NCI-H2227 (cell line): ENCODE measurements at regions not wholly inside any gene's neighbourhood (a gene's known extent, or its start where the extent isn't known, plus 50 kb on each side); places are given as distances from the start of the nearest gene placed in this dataset.
A peak's percentile ranks its signal among the peaks of the same experiment; 100 is the strongest.

Experiments
- DNase-seq: peaks from one replicate; lab custom pipeline; 2025; ENCODE audit not compliant: unreplicated experiment; lab: John Stamatoyannopoulos, UW

GRCh38 chr1:68551459-68551858 is 54.6 kb upstream of the DEPDC1 start:
- DNase-seq = no peak

GRCh38 chr1:68558321-68559026 is 61.6 kb upstream of the DEPDC1 start:
- no peak for DNase-seq

- no peak for DNase-seq
Measured at GRCh38 chr1:68565923-68566322, 69.0 kb upstream of the DEPDC1 start.

GRCh38 chr1:68570871-68571270 is 74.0 kb upstream of the DEPDC1 start:
- DNase-seq = no peak

GRCh38 chr1:68571454-68572235 is 74.8 kb upstream of the DEPDC1 start:
- DNase-seq = no peak

- DNase-seq = no peak
Measured at GRCh38 chr1:68585351-68585750, 88.5 kb upstream of the DEPDC1 start.

- no peak for DNase-seq
Measured at GRCh38 chr1:68586766-68587165, 89.9 kb upstream of the DEPDC1 start.

GRCh38 chr1:68588304-68588703 is 91.4 kb upstream of the DEPDC1 start:
- DNase-seq = no peak

- DNase-seq = no peak
Measured at GRCh38 chr1:68590473-68590872, 93.6 kb upstream of the DEPDC1 start.

GRCh38 chr1:68594851-68595250 is 98.0 kb upstream of the DEPDC1 start:
- DNase-seq = no peak

GRCh38 chr1:68600049-68600661 is 103.3 kb upstream of the DEPDC1 start:
- no peak for DNase-seq

- DNase-seq = no peak
Measured at GRCh38 chr1:68608289-68608688, 111.4 kb upstream of the DEPDC1 start.

- DNase-seq = no peak
Measured at GRCh38 chr1:68615312-68615711, 118.4 kb upstream of the DEPDC1 start.

GRCh38 chr1:68617942-68618341 is 121.1 kb upstream of the DEPDC1 start:
- DNase-seq = no peak

GRCh38 chr1:68620571-68620970 is 123.7 kb upstream of the DEPDC1 start:
- DNase-seq = no peak

- no peak for DNase-seq
Measured at GRCh38 chr1:68623700-68624099, 126.8 kb upstream of the DEPDC1 start.

- peak; percentile 16 for DNase-seq
Measured at GRCh38 chr1:68624233-68624632, 127.4 kb upstream of the DEPDC1 start.

- DNase-seq = no peak
Measured at GRCh38 chr1:68625624-68626023, 128.7 kb upstream of the DEPDC1 start.

- no peak for DNase-seq
Measured at GRCh38 chr1:68633141-68633919, 136.4 kb upstream of the DEPDC1 start.

GRCh38 chr1:68644504-68644903 is 147.6 kb upstream of the DEPDC1 start:
- DNase-seq = no peak

GRCh38 chr1:68651115-68651514 is 154.2 kb upstream of the DEPDC1 start:
- no peak for DNase-seq
